Fibroblast of skin of scalp (primary cell): ENCODE measurements at regions not wholly inside any gene's neighbourhood (a gene's known extent, or its start where the extent isn't known, plus 50 kb on each side); places are given as distances from the start of the nearest gene placed in this dataset.
A peak's percentile ranks its signal among the peaks of the same experiment; 100 is the strongest.
"Not testable (repeated sequence)": the region's sequence is repeated elsewhere in the genome, so short reads cannot be mapped to it uniquely, and the experiment has no call there.

Experiments
- DNase-seq: peaks from one replicate; pipeline ENCODE4 v3.0.0-alpha.2; 2013

GRCh38 chr9:124126648-124127646, 115.4 kb downstream of the LHX2 start:
- DNase-seq: peak; percentile 64

GRCh38 chr9:124128568-124129166, 117.1 kb downstream of the LHX2 start:
- peak; percentile 15 for DNase-seq

- no peak for DNase-seq
Observed at GRCh38 chr9:124130277-124131075, 118.9 kb downstream of the LHX2 start.

DNA sequence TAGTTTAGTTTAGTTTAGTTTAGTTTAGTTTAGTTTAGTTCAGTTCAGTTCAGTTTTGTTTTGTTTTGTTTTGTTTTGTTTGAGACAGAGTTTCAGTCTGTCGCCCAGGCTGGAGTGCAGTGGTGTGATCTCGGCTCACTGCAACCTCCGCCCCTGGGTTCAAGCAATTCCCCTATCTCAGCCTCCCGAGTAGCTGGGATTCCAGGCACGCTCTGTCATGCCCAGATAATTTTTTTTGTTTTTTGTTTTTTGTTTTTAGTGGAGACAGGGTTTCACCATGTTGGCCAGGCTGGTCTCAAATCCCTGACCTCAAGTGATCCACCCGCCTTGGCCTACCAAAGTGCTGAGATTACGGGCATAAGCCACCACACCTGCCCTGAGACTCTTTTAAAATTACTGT, 120.0 kb downstream of the LHX2 start:
- DNase-seq: not testable (repeated sequence)

DNA sequence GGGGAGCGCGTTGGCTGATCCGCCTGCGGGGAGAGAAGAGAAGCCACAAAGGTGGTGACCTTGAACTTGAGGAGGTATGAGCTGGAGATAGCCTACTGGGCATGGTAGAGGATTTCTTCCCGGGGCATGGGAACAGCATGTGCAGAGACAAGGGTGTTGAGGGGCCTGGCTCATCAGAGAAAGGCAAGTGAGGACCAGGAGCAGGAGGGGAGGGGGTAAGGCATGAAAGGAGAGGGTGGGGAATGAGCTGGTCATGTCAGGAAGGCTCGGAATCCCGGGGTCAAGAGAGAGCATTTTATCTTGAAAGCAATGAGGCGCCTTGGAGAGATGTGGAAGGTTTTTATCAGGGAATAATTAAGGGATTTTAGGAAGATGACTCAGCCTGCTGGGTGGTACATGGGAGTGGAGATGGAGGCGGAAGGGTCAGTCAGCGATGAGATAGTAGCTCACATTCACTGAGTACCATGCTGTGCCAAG, 121.1 kb downstream of the LHX2 start:
- peak; percentile 19 for DNase-seq

- DNase-seq: peak; percentile 50
Observed at GRCh38 chr9:124133727-124134126, 122.2 kb downstream of the LHX2 start.

- no peak for DNase-seq
Observed at GRCh38 chr9:124134526-124134925, 123.0 kb downstream of the LHX2 start.

DNA sequence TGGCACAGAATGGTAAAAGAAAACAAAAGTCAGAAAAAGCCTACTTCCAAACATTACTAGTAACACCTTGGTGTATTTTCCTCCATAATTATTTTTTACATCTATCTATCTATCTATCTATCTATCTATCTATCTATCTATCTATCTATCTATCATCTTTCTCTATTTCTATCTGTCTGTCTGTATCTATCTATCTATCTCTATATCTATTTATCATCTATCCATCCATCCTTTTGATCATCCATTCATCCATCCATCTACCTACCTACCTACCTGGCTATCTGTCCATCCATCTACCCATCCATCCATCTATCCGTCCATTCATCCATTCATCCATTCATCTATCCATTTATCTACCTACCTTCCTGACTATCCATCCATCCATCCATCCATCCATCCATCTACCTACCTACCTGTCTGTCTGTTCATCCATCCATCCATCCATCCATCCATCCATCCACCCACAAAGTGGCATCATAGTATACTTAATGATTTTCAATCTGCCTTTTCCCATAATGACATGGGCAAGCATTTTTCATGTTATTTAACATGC, 121.9 kb upstream of the NEK6 start:
- DNase-seq: no peak

DNA sequence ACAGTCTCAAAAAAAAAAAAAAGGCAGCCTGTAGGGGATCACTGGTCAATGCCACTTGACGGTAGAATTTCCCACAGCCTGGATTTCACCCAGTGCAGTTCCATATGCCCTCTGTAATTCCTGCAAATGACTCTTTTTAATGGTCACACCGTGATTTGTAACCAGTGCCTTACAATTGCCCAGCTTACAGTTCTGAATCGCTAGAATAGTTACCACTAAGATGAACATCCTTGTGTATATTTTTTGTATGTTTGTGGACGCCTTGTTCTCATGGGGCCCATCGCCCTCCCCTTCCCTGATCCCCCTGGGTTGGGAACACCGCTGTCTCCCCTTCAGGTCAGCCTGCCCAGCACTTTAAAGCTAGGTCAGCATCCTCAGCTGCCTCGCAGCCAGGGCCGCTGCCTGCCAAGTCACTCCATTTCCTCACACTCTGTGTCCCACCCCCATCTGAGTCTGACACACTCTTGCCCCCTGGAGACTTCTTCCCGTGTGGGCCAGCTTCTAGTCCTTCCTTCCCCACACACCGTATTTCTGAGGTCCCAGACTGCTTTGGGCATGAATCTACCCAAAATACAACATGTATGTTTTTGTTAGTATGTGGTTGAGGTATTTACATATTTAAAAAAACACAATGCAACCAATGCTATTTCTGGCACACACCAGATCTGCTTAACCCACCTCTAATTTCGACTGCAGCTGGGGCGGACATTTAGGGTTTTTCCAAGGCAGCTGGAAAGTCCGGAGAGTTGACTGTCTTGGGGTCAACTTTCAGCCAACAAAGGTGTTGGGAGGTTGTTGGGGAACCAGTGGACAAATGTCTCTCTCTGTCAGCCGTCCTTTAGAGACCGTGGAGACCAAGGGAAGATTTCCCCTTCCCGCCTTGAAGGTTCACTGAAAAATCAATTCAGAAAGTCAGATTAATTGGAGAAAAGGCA, 120.5 kb upstream of the NEK6 start:
- DNase-seq: peak; percentile 34

GRCh38 chr9:124137944-124138335, 119.8 kb upstream of the NEK6 start:
- DNase-seq: no peak

- DNase-seq: peak; percentile 29
Observed at GRCh38 chr9:124139001-124139400, 118.7 kb upstream of the NEK6 start.

DNA sequence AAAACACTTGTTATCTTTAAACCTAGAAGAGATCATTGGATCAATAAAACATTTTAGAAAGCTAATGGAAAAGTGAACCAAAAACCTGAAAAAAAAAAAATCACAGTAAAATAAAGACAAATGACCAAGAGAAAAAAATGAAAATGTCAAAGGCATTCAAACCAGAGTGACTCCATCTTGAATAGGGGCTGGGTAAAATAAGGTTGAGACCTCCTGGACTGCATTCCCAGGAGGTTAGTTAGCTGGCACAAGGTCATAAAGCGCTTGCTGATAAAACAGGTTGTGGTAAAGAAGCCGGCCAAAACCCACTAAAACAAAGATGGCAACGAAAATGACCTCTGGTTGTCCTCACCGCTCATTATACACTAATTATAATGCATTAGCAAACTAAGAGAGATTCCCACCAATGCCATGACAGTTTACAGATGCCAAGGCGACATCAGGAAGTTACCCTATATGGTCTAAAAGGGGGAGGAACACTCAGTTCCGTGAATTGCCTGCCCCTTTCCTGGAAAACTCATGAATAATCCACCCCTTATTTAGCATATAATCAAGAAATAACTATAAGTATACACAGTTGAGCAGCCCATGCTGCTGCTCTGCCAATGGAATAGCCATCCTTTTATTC, 116.7 kb upstream of the NEK6 start:
- no peak for DNase-seq

GRCh38 chr9:124144561-124145123, 113.1 kb upstream of the NEK6 start:
- DNase-seq: peak; percentile 57

- DNase-seq: no peak
Observed at GRCh38 chr9:124146031-124146561, 111.7 kb upstream of the NEK6 start.

DNA sequence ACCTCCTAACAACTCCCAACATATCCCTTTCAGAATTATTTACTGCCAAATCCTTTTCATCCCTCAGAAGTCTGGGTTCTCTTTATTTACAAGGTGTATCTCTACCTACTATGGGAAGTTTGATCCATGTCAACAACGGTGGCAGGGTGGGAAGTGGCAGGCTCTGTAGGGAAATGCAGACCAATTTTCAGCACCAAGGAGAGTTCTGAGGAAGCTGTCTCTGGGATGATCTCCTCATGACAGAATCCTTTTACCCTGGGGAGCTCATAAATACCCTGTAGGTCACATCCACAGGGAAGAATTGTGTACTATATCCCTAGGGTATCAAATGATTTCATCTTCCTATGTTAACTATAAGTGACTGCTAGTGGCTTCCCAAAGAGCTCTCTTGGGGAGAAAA, 107.8 kb upstream of the NEK6 start:
- DNase-seq: peak; percentile 23

DNA sequence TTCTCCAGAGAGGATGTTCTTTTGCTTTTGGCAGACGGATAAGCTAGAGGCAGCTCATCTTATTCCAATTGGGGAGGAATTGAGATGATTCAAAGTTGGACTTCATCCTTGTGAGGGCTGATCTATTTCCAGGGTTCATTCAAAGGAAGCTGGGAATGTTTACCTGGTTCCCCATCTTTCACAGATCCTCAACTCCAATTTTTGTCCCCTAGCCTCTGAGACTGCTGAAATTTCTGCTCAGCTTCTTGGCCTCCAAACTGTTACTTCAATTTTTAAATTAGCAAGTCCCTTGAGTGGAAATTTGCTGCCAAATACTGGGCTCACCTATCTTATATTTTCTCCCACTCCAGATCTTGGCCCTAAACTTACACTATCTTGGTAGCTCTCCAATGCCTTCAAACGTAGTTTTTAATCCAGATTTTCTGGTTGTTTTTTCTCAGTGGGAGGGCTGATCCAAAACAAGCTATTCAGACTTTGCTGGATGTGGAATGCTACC, 93.9 kb upstream of the NEK6 start:
- no peak for DNase-seq

DNA sequence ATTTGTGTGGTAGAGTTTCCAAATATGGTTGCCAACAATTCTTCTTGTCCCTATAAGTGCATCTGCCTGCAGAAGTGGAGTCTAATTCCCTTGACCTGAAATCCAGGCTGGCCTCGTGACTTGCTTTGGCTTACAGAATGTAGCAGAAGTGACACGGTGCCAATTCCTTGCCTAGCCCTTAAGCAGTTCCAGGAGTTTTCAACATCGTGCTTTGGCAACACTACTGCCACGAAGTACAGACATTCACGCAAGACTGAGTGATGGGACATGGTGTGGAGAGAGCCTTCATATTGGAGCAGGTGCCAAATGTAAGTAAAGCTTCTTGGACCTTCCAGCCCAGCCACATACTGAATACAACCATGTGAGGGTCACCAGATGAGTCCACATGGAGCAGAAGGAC, 92.9 kb upstream of the NEK6 start:
- no peak for DNase-seq

DNA sequence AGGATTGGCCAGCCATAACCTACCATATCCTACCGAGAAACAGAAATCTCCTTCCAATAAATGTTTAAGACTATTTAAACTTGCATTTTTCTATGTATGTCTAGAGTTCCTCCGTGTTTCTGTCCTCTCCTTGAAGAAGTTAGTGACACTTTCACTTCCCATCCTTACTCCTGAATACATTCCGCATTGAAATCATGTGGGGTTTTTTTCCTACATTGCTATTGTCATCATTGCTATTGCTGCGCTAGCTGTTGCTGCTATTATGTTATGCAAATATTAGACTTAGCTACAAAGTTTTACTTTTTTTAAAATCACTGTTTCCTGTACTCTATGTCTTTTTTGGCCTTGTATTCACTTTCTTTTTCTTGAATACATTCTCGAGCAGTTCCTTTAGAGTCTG, 83.3 kb upstream of the NEK6 start:
- no peak for DNase-seq

- DNase-seq: not testable (repeated sequence)
Observed at GRCh38 chr9:124177522-124177921, 80.2 kb upstream of the NEK6 start.
